ENCODE measurements at regions not wholly inside any gene's neighbourhood (a gene's known extent, or its start where the extent isn't known, plus 50 kb on each side); places are given as distances from the start of the nearest gene placed in this dataset.

- DNase-seq (ENCODE audit: low read depth): no peak
- TF ChIP-seq, protein P1, sequence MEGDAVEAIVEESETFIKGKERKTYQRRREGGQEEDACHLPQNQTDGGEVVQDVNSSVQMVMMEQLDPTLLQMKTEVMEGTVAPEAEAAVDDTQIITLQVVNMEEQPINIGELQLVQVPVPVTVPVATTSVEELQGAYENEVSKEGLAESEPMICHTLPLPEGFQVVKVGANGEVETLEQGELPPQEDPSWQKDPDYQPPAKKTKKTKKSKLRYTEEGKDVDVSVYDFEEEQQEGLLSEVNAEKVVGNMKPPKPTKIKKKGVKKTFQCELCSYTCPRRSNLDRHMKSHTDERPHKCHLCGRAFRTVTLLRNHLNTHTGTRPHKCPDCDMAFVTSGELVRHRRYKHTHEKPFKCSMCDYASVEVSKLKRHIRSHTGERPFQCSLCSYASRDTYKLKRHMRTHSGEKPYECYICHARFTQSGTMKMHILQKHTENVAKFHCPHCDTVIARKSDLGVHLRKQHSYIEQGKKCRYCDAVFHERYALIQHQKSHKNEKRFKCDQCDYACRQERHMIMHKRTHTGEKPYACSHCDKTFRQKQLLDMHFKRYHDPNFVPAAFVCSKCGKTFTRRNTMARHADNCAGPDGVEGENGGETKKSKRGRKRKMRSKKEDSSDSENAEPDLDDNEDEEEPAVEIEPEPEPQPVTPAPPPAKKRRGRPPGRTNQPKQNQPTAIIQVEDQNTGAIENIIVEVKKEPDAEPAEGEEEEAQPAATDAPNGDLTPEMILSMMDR (conservative IDR thresholded peaks at IDR 0.05; ENCODE audit: low read depth, low read length): no peak
- no peak overlapping the region for H3K4me3 ChIP-seq (ENCODE audit: low read depth, low read length)
Observed at GRCh38 chr2:217254111-217254510, 394.2 kb upstream of the TNP1 start.

- no peak for DNase-seq (ENCODE audit: low read depth)
- no peak overlapping the region for H3K4me3 ChIP-seq (ENCODE audit: low read depth, low read length)
- TF ChIP-seq, protein P1 (conservative IDR thresholded peaks at IDR 0.05; ENCODE audit: low read depth, low read length): no peak
Observed at GRCh38 chr2:217252181-217252580, 392.3 kb upstream of the TNP1 start.

DNA sequence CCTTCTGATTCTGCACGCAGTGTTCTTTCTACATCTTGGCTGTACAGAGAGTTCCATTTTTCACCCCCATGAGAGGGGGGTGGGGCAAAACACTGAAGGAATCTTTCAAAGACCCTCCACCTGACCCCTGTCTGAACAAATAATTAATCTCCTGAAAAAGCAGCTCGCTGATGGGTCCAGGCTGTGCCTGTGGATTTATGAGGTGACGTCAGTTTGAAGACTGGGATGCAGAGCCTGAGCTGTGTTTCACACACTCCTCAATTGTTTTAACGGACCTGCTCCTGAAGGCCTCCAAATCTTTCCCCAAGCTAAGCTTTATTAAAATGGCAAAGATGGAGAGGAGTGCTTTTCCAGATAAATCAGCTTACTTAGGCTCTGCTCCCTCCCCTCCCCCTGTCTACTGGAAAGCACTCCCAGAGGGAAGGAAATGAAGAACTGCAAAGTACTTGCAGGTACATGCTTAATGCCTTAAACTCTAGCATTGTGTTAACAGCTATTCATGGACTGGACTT lies 390.2 kb upstream of the TNP1 start:
- no peak for DNase-seq (ENCODE audit: low read depth)
- TF ChIP-seq, protein P1 (conservative IDR thresholded peaks at IDR 0.05; ENCODE audit: low read depth, low read length): no peak
- H3K4me3 ChIP-seq (ENCODE audit: low read depth, low read length): no peak overlapping the region

GRCh38 chr2:217249121-217250012 lies 389.5 kb upstream of the TNP1 start:
- no peak for DNase-seq (ENCODE audit: low read depth)
- no peak overlapping the region for H3K4me3 ChIP-seq (ENCODE audit: low read depth, low read length)

GRCh38 chr2:217248312-217248935 lies 388.6 kb upstream of the TNP1 start:
- TF ChIP-seq, protein P1 (conservative IDR thresholded peaks at IDR 0.05; ENCODE audit: low read depth, low read length): no peak
- DNase-seq (ENCODE audit: low read depth): no peak
- no peak overlapping the region for H3K4me3 ChIP-seq (ENCODE audit: low read depth, low read length)

More at GRCh38 chr2:217249121-217250012, 389.5 kb upstream of the TNP1 start:
- TF ChIP-seq, protein P1 (conservative IDR thresholded peaks at IDR 0.05; ENCODE audit: low read depth, low read length): no peak

DNA sequence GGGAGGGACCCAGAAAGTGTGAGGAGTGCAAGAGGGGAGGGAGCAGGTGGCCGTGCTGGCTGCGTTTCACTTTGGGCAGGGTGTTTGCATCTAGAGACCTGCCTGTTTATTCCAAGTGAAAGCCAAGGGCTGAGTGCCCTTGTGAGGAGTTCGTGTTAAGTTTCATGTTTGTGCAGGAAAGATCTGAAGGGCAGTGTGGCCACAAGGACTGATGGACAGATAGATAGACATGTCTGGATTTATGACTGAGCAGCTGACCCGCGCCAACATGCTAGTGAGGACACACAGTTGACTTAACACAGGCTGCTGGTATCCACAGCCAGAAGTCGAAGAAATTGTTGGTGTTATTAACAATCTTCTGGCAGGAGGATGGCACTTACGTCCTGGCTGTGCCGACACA lies 387.6 kb upstream of the TNP1 start:
- DNase-seq (ENCODE audit: low read depth): no peak
- H3K4me3 ChIP-seq (ENCODE audit: low read depth, low read length): no peak overlapping the region
- TF ChIP-seq, protein P1 (conservative IDR thresholded peaks at IDR 0.05; ENCODE audit: low read depth, low read length): no peak

All from epithelial cell of proximal tubule (primary cell).